ENCODE measurements at regions not wholly inside any gene's neighbourhood (a gene's known extent, or its start where the extent isn't known, plus 50 kb on each side); places are given as distances from the start of the nearest gene placed in this dataset.

- Histone ChIP-seq H3K4me3 (replicated peaks; ENCODE audit: insufficient read depth, low read length) (no peak overlapping the region), H3K27me3 (ENCODE audit: insufficient read depth, poor library complexity, severe bottlenecking) (no peaks in the 10 kb centered on the region), H3K27ac (replicated peaks) (no peak overlapping the region)
- DNase-seq (ENCODE audit: low read depth in 1 of 2, low spot score in 1 of 2), result no peak
- TF ChIP-seq REST (IDR thresholded peaks at IDR 0.05; ENCODE audit: insufficient replicate concordance, low read depth) (no peak), GABPA (IDR thresholded peaks at IDR 0.05; ENCODE audit: low read depth) (no peak)
Measured at GRCh38 chr3:109644746-109645145, 307.4 kb upstream of the DPPA4 start.

GRCh38 chr3:109648027-109648426 lies 310.7 kb upstream of the DPPA4 start:
- no peak for DNase-seq (ENCODE audit: low read depth in 1 of 2, low spot score in 1 of 2)
- no peak for TF ChIP-seq REST (IDR thresholded peaks at IDR 0.05; ENCODE audit: insufficient replicate concordance, low read depth)
- TF ChIP-seq, protein P1, sequence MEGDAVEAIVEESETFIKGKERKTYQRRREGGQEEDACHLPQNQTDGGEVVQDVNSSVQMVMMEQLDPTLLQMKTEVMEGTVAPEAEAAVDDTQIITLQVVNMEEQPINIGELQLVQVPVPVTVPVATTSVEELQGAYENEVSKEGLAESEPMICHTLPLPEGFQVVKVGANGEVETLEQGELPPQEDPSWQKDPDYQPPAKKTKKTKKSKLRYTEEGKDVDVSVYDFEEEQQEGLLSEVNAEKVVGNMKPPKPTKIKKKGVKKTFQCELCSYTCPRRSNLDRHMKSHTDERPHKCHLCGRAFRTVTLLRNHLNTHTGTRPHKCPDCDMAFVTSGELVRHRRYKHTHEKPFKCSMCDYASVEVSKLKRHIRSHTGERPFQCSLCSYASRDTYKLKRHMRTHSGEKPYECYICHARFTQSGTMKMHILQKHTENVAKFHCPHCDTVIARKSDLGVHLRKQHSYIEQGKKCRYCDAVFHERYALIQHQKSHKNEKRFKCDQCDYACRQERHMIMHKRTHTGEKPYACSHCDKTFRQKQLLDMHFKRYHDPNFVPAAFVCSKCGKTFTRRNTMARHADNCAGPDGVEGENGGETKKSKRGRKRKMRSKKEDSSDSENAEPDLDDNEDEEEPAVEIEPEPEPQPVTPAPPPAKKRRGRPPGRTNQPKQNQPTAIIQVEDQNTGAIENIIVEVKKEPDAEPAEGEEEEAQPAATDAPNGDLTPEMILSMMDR (IDR thresholded peaks at IDR 0.05; ENCODE audit: insufficient read depth, low read length), result no peak
- TF ChIP-seq SPI1 (IDR thresholded peaks at IDR 0.05; ENCODE audit: borderline replicate concordance, low read depth), result no peak
- TF ChIP-seq GABPA (IDR thresholded peaks at IDR 0.05; ENCODE audit: low read depth), result no peak
- no peak for TF ChIP-seq POLR2AphosphoS5 (IDR thresholded peaks at IDR 0.05; ENCODE audit: low read depth)
- no peak overlapping the region for H3K27ac ChIP-seq (replicated peaks)
- no peaks in the 10 kb centered on the region for H3K27me3 ChIP-seq (ENCODE audit: insufficient read depth, poor library complexity, severe bottlenecking)
- no peak overlapping the region for H3K4me3 ChIP-seq (replicated peaks; ENCODE audit: insufficient read depth, low read length)

- no peak for DNase-seq (ENCODE audit: low read depth in 1 of 2, low spot score in 1 of 2)
- H3K27ac ChIP-seq (replicated peaks), result no peak overlapping the region
- H3K4me3 ChIP-seq (replicated peaks; ENCODE audit: insufficient read depth, low read length), result no peak overlapping the region
- H3K27me3 ChIP-seq (ENCODE audit: insufficient read depth, poor library complexity, severe bottlenecking), result no peaks in the 10 kb centered on the region
- TF ChIP-seq REST (IDR thresholded peaks at IDR 0.05; ENCODE audit: insufficient replicate concordance, low read depth) (no peak), GABPA (IDR thresholded peaks at IDR 0.05; ENCODE audit: low read depth) (no peak), SPI1 (IDR thresholded peaks at IDR 0.05; ENCODE audit: borderline replicate concordance, low read depth) (no peak), POLR2AphosphoS5 (IDR thresholded peaks at IDR 0.05; ENCODE audit: low read depth) (no peak)
- TF ChIP-seq, protein P1 (IDR thresholded peaks at IDR 0.05; ENCODE audit: insufficient read depth, low read length), result no peak
Measured at GRCh38 chr3:109656225-109656624, 318.9 kb upstream of the DPPA4 start.

GRCh38 chr3:109678600-109678999 lies 341.3 kb upstream of the DPPA4 start:
- H3K27me3 ChIP-seq (ENCODE audit: insufficient read depth, poor library complexity, severe bottlenecking), result no peaks in the 10 kb centered on the region
- H3K4me3 ChIP-seq (replicated peaks; ENCODE audit: insufficient read depth, low read length), result no peak overlapping the region
- TF ChIP-seq REST (IDR thresholded peaks at IDR 0.05; ENCODE audit: insufficient replicate concordance, low read depth) (no peak), SPI1 (IDR thresholded peaks at IDR 0.05; ENCODE audit: borderline replicate concordance, low read depth) (no peak), GABPA (IDR thresholded peaks at IDR 0.05; ENCODE audit: low read depth) (no peak), POLR2AphosphoS5 (IDR thresholded peaks at IDR 0.05; ENCODE audit: low read depth) (no peak)
- TF ChIP-seq, protein P1 (IDR thresholded peaks at IDR 0.05; ENCODE audit: insufficient read depth, low read length), result no peak
- no peak overlapping the region for H3K27ac ChIP-seq (replicated peaks)
- no peak for DNase-seq (ENCODE audit: low read depth in 1 of 2, low spot score in 1 of 2)
